ENCODE measurements at regions not wholly inside any gene's neighbourhood (a gene's known extent, or its start where the extent isn't known, plus 50 kb on each side); places are given as distances from the start of the nearest gene placed in this dataset.

GRCh38 chr1:2952371-2952770 lies 68.9 kb upstream of the ACTRT2 start (continued):
- TF ChIP-seq EP300 (IDR thresholded peaks at IDR 0.05; ENCODE audit: borderline replicate concordance in 1 of 2, low read depth in 2 of 2, low read length in 2 of 2): no peak
- TF ChIP-seq KDM1A (IDR thresholded peaks at IDR 0.05; ENCODE audit: borderline replicate concordance, low read length): no peak
- TF ChIP-seq BACH1 (IDR thresholded peaks at IDR 0.05; ENCODE audit: low read length): no peak
- TF ChIP-seq ATF3 (IDR thresholded peaks at IDR 0.05; ENCODE audit: insufficient read depth, low read depth, low read length): no peak
- TF ChIP-seq RBBP5 (IDR thresholded peaks at IDR 0.05; ENCODE audit: borderline replicate concordance, low read depth, low read length): no peak
